Activated T-cell treated with anti-CD3 and anti-CD28 coated beads, Interleukin-2, amount 50 U/mL, for 4 hours (primary cell): ENCODE measurements at regions not wholly inside any gene's neighbourhood (a gene's known extent, or its start where the extent isn't known, plus 50 kb on each side); places are given as distances from the start of the nearest gene placed in this dataset.

Experiments used
- ATAC-seq, 2 donors: fragments of 200-7000 bp; cut with Tn5 transposase; one replicate each; pipeline ENCODE4 v1.10.0; 2021
- DNase-seq: peaks from one replicate; pipeline ENCODE4 v3.0.0-alpha.2; 2020
- H3K27me3 Mint-ChIP-seq: one replicate; pipeline ENCODE4 v1.8.0; 2021; ENCODE audit warnings: low read depth, mixed read lengths
- H3K36me3 Mint-ChIP-seq: one replicate; pipeline ENCODE4 v1.8.0; 2022; ENCODE audit warnings: mixed read lengths; ENCODE audit not compliant: insufficient read depth
- H3K4me1 Mint-ChIP-seq: one replicate; pipeline ENCODE4 v1.8.0; 2021; ENCODE audit warnings: low read depth, mixed read lengths
- H3K4me3 Mint-ChIP-seq: one replicate; pipeline ENCODE4 v1.8.0; 2021; ENCODE audit warnings: mild to moderate bottlenecking, moderate library complexity, mixed read lengths
- H3K9me3 Mint-ChIP-seq: one replicate; pipeline ENCODE4 v1.8.0; 2021; ENCODE audit warnings: mixed read lengths

GRCh38 chr20:10135438-10135837 is 83.2 kb upstream of the SNAP25 start:
- ATAC-seq (no peak), DNase-seq (no peak)
- Mint-ChIP-seq H3K4me3 (no peak overlapping the region), H3K36me3 (no peaks in the 10 kb centered on the region), H3K9me3 (no peaks in the 10 kb centered on the region), H3K27me3 (peaks cover 4% of the 10 kb centered on the region), H3K4me1 (no peaks in the 10 kb centered on the region)

GRCh38 chr20:10137032-10137431 is 81.6 kb upstream of the SNAP25 start:
- no peak overlapping the region for H3K4me3 Mint-ChIP-seq
- H3K9me3 Mint-ChIP-seq = no peaks in the 10 kb centered on the region
- no peaks in the 10 kb centered on the region for H3K4me1 Mint-ChIP-seq
- ATAC-seq (no peak), DNase-seq (no peak)
- H3K36me3 Mint-ChIP-seq = no peaks in the 10 kb centered on the region
- peaks cover 8% of the 10 kb centered on the region for H3K27me3 Mint-ChIP-seq

- peaks cover 8% of the 10 kb centered on the region for H3K27me3 Mint-ChIP-seq
- H3K9me3 Mint-ChIP-seq = no peaks in the 10 kb centered on the region
- no peak overlapping the region for H3K4me3 Mint-ChIP-seq
- H3K4me1 Mint-ChIP-seq = no peaks in the 10 kb centered on the region
- ATAC-seq (no peak), DNase-seq (no peak)
- H3K36me3 Mint-ChIP-seq = no peaks in the 10 kb centered on the region
These were observed 81.1 kb upstream of the SNAP25 start for GRCh38 chr20:10137533-10137932.

GRCh38 chr20:10157549-10157948 is 61.1 kb upstream of the SNAP25 start:
- DNase-seq = no peak
- ATAC-seq = no peak
- no peaks in the 10 kb centered on the region for H3K4me1 Mint-ChIP-seq
- no peak overlapping the region for H3K4me3 Mint-ChIP-seq
- H3K9me3 Mint-ChIP-seq = peaks cover 6% of the 10 kb centered on the region
- H3K27me3 Mint-ChIP-seq = peaks cover 10% of the 10 kb centered on the region
- no peaks in the 10 kb centered on the region for H3K36me3 Mint-ChIP-seq

GRCh38 chr20:10167040-10167439 is 51.6 kb upstream of the SNAP25 start:
- Mint-ChIP-seq H3K36me3 (no peaks in the 10 kb centered on the region), H3K4me3 (no peak overlapping the region)

GRCh38 chr20:10167594-10167993 is 51.0 kb upstream of the SNAP25 start:
- Mint-ChIP-seq H3K36me3 (no peaks in the 10 kb centered on the region), H3K9me3 (peaks cover 18% of the 10 kb centered on the region), H3K4me3 (no peak overlapping the region), H3K4me1 (peaks cover 4% of the 10 kb centered on the region), H3K27me3 (peaks cover 20% of the 10 kb centered on the region)
- ATAC-seq (no peak), DNase-seq (no peak)

More at GRCh38 chr20:10167040-10167439, 51.6 kb upstream of the SNAP25 start:
- peaks cover 2% of the 10 kb centered on the region for H3K4me1 Mint-ChIP-seq
- DNase-seq = no peak
- H3K9me3 Mint-ChIP-seq = peaks cover 18% of the 10 kb centered on the region
- H3K27me3 Mint-ChIP-seq = peaks cover 17% of the 10 kb centered on the region
- ATAC-seq = no peak
